DND-41 (cell line): ENCODE measurements at regions not wholly inside any gene's neighbourhood (a gene's known extent, or its start where the extent isn't known, plus 50 kb on each side); places are given as distances from the start of the nearest gene placed in this dataset.

Experiments used
- EZH2 ChIP-seq: IDR thresholded peaks from 3 replicates; pipeline ENCODE4 v1.6.1; 2012; ENCODE audit warnings: borderline replicate concordance, low read depth, mild to moderate bottlenecking, moderate library complexity, low read length, inconsistent platforms; ENCODE audit not compliant: severe bottlenecking
- TF ChIP-seq, protein P1 (sequence below): IDR thresholded peaks from 2 replicates; pipeline ENCODE4 v1.5.1; 2012; ENCODE audit warnings: borderline replicate concordance, low read length, moderate library complexity, mild to moderate bottlenecking; ENCODE audit not compliant: poor library complexity, severe bottlenecking; ENCODE audit errors: extremely low read depth

DNA sequence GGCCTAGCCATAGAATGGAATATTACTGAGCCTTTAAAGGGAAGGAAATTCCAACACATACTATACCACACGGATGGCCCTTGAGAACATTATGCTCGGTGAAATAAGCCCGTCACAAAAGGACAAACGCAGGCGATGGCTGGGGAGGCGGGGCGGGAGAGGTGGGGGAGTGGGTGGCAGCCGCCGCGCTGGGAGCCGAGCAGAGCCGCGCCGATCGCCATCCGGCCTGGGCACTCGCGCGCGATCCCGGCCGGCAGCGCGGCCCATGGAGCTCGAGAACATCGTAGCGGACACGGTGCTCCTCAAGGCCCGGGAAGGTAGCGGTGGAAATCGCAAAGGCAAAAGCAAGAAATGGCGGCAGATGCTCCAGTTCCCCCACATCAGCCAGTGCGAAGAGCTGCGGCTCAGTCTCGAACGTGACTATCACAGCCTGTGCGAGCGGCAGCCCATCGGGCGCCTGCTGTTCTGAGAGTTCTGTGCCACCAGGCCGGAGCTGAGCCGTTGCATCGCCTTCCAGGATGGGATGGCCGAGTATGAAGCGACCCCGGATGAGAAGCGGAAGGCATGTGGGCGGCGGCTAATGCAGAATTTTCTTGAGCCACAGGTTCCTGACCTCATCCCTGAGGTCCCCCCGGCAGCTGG is 140.1 kb downstream of the ZDHHC20 start:
- TF ChIP-seq, protein P1, sequence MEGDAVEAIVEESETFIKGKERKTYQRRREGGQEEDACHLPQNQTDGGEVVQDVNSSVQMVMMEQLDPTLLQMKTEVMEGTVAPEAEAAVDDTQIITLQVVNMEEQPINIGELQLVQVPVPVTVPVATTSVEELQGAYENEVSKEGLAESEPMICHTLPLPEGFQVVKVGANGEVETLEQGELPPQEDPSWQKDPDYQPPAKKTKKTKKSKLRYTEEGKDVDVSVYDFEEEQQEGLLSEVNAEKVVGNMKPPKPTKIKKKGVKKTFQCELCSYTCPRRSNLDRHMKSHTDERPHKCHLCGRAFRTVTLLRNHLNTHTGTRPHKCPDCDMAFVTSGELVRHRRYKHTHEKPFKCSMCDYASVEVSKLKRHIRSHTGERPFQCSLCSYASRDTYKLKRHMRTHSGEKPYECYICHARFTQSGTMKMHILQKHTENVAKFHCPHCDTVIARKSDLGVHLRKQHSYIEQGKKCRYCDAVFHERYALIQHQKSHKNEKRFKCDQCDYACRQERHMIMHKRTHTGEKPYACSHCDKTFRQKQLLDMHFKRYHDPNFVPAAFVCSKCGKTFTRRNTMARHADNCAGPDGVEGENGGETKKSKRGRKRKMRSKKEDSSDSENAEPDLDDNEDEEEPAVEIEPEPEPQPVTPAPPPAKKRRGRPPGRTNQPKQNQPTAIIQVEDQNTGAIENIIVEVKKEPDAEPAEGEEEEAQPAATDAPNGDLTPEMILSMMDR: no peak
- no peak for TF ChIP-seq EZH2
